NCI-H2171 (cell line): ENCODE measurements at regions not wholly inside any gene's neighbourhood (a gene's known extent, or its start where the extent isn't known, plus 50 kb on each side); places are given as distances from the start of the nearest gene placed in this dataset.
"Not testable (repeated sequence)": the region's sequence is repeated elsewhere in the genome, so short reads cannot be mapped to it uniquely, and the experiment has no call there.

ENCODE experiments used
- DNase-seq: peaks from one replicate; lab custom pipeline; 2025; lab: John Stamatoyannopoulos, UW

DNA sequence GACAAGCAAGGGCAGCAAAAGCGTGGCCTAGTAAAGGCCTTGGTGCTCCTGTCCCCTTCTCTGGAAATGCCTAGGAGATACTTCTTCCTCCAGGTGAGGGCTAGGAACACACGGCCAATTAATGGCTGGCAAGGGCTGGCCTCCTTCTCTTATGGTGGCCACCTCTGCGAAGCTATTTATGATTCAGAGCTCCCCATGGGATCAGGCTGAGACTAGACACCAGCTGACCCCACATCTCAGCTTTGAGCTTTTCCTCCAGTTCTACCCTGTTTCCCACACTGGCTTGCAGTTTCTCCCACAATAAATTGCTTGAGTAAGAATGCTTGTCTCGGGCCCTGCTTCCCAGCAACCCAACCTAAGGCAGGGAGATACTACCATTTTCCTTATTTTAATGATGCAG lies 53.7 kb downstream of the CAMK2N1 start:
- DNase-seq, result no peak

DNA sequence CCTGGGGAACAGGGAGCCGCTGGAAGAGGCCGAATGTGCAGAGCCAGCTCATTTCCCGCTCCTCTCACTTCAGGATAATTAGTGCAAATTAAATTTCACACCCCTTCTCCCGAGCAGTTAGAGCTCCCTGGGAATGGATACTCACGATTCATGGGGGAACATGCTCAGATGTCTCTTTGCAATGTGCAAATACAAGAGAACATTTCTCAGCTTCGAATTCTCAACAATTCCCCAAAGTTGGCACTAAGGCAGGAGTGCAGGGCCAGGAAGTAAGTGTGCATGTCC lies 54.9 kb downstream of the CAMK2N1 start:
- DNase-seq, result no peak

DNA sequence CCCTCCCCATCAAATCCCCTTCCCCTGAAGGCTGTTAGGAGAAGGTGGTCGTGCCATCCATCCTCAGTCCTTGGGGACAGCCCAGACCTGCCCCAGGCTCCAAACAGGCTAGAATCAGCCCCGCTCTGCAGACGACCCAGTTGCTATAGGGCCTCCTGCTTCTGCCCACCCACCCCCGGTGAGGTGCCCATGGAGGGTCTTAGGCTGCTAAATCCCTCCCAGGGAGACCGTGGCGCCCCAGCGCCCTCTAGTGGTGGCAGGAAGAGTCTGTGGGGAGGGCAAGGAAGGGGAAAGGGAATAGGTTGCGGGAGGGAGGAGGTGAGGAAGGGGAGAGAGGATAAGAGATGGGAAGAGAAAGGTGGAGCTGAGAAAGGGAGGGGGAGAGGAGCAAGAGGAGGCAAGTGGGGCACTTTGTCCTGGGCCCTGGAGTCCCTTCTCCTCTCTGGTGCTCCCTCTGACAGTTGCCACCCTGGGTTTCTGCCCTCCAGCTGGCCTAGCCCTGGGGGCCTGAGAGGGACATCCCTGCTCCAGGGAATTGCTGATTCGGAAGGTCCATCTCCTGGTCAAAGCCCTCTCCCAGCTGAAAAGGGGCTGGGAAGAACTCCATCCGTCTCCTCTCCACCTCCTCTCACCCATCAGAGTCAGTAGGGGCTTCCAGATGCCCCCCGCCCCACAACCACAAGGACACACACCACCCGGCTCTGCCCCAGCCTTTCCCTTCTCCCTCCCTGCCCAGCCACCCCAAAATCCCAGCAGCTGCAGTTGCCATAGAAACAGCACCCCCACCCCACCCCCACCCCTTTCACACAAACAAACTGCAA lies 55.4 kb downstream of the CAMK2N1 start:
- no peak for DNase-seq

DNA sequence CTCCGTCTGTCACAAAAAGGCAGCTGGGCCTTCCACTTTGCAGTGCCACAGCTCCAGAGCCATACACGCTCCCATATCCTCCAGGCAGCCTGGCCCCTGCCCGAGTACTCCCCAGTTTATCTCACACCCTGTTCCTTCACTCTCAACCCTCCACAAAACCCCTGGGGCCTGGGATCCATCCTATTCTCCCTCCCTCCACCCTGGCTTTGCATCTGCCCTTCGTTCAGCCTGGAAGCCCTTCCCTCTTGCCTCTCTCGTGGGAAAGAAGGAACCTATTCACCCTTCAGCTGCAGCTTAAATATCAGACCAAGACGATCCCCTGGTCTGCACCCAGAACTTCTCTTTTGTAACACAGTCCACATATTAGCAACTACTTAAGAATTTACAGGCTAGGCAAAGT lies 56.7 kb downstream of the CAMK2N1 start:
- DNase-seq, result no peak

DNA sequence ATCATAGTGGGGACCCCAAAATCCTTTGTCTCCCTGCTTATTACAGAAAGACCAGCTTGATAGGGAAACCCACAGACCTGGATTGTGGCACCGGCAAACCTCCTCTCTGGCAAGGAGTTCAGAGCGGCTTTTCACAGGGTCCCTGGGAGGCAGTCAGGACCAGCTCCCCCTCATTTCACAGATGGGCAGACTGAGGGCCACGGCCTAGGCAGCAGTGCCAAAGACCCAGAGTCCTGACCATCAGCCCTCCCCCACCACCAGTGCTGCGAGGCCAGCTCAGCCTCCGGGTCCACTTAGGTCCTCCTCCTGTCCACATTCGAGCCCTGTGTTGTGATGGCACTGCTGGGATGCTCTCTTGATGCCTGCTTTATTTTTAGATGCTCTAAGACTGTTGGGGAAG lies 57.2 kb downstream of the CAMK2N1 start:
- DNase-seq, result no peak

DNA sequence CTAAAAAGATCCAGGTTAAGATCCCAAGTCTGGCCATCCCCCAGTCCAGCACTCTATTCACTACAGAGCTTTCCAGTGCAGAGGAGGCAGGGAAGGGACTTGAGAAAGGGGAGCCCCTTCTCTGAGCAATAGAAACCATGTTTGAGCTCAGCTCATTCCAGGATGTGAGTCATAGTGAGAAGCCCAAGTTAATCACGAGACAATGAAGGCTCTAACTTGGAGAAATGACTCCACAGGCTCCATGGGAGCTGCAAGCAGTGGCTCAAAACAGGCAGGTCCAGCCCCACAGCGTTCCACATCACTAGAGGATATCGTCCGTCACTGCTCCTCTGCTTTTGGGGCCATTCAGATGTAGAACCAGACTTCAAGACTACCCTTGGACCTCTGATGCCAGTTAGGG lies 59.1 kb downstream of the CAMK2N1 start:
- no peak for DNase-seq

DNA sequence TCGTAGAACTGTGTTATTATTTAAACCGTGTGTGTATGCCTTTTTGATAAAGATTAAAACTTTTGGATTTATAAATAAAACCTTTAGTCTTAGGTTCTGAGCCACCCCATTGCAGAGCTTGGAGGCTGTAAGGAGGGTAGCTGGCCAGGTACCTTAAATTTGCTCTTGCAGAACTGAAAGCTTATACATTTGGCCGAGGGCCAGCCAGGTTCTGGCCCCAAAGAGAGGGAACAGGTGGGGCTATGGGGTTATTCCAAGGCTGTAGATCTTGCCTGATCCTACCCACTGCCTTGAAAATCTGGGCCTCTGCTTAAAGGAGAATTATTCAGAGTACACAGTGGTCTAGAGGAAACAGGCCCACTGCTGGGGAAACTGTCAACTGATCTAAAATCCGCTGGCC lies 59.6 kb downstream of the CAMK2N1 start:
- no peak for DNase-seq

DNA sequence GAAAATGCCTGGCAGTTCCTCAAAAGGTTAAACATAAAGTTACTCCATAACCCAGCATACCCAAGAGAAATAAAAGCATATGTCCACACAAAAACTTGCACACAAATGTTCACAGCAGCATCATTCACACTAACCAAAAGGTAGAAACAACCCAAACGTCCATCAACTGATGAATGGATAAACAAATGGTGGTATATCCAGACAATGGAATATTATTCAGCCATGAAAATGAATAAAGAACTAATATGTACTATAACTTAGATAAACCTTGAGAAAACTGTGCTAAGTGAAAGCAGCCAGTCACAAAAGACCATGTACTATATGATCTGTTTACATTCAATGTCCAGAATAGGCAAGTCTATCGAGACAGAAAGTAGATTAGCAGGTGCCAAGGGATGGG lies 60.4 kb downstream of the CAMK2N1 start:
- DNase-seq, result no peak

DNA sequence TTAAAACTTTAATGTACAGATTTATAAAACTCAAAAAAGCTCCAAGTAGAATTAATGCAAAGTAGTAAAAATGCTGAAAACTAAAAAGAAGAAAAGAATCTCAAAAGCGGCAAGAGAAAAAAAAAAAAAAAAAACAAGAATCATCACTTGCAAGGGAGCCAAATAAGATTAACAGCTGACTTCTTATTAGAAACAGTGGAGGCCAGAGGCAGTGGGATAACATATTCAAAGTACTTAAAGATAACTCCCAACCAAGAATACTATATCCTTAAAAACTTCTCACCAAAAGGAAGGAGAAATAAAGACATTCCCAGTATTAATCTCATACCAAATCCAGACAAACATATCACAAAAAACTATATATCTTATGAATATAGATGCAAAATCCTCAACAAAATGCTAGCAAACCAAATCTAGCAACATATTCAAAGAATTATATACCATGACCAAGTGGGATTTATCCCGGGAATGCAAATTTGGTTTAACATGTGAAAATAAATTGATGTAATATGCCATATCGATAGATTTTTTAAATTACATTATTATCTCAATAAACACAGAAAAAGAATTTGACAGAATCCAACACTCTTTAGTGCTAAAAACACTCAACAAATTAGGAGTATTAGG lies 62.7 kb downstream of the CAMK2N1 start:
- DNase-seq, result no peak

DNA sequence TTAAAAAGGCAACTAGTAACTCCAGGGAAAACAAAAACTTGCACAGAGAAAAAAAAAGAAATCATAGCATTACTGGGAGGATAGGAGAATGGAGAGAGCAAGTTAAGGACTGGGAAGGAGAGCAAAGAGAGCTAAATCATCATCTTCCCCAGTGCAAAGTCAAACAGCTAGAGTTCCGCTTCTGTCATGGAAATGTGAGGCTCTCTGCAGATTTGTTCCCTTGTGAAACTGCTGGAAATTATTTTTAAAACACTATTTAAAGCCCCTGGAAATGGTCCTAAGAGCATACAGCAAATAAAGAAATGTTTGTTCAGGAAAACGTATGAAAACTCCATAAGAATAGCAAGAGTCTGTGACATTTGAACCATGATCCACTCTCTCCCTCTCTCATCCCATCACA lies 64.6 kb downstream of the CAMK2N1 start:
- DNase-seq, result no peak

DNA sequence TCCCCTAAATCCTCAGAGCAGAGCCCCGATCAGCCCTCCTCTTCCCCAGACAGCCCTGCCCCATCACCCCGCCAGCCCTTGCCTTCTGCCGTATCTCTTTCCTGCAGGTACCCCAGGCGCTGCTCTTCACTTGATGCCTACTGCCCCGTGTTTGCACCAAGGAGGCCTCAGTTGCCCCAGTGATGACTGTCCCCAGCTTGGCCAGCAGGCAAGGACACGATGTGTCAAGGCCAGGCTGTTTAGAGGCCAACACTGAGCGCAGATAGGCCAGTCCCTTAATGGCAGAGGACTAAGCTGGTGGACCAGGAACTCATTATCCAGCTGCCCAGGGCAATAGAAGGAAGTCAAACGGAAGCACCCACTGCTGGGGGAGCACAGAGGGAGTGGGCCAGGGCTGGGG lies 68.4 kb downstream of the CAMK2N1 start:
- DNase-seq, result no peak

DNA sequence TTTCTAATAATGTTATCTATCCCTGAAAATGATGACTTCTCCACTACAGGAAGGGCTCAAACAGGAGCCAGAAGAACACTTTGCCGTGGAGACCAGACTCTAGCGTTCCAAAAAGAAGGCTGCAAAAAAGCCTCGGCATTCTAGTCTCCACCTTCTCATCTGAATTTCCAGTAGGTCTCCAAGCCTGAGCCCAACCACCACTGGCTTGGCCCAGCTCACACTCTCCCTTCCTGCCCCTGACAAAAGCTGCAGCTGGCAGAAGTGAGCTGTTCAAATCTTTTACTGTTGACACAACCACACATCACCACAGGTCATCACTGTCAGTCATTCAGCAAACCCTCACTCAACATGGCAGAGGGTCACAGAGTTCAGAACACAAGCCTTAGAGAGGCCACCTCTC lies 69.3 kb downstream of the CAMK2N1 start:
- DNase-seq, result no peak

DNA sequence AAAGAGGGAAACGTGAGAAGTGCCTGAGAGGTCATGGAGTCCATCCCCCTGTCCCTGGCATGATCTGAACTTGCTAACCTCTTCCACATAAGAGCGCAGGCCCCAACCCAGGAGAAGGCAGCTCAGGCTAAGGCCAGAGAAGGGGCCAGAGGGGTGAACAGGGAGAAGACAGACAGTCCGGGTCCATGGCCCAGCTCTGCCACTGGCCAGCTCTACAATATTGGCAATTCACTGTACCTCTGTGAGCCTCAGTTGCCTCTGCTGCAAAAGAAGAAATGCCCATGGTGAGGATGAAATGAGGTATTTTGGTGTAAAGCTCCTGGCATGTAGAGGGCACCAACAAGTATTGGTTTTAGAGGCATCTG lies 72.3 kb downstream of the CAMK2N1 start:
- DNase-seq, result no peak

DNA sequence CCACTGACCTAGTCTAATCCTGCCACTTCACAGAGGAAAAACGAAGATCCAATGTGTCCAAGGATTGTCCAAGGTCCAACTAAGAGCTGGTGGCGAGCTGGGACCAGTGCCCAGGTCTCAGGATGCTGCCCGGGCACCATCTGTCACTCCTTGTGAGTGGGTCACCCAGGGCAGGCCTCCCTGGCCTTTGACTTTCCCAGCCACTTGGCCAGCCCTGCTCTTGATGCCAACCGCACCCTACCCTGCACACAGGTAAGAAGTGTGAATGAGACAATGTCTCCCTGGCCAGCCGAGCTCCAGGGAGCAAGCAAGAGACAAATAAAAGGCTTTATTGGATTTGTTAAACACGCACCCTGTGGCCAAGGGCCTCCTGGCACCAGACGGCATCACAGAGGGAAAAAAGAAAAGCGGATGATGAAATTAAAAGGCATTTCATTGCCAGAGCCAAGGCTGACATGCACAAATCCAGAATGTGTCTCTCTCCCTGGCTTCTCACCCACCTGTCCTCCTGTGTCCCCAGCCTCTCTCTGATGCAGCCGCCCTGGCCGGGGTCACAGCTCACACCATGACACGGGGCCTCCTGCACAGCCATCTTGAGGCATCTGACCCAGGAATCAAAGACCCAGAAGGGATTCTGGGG lies 72.8 kb downstream of the CAMK2N1 start:
- no peak for DNase-seq

DNA sequence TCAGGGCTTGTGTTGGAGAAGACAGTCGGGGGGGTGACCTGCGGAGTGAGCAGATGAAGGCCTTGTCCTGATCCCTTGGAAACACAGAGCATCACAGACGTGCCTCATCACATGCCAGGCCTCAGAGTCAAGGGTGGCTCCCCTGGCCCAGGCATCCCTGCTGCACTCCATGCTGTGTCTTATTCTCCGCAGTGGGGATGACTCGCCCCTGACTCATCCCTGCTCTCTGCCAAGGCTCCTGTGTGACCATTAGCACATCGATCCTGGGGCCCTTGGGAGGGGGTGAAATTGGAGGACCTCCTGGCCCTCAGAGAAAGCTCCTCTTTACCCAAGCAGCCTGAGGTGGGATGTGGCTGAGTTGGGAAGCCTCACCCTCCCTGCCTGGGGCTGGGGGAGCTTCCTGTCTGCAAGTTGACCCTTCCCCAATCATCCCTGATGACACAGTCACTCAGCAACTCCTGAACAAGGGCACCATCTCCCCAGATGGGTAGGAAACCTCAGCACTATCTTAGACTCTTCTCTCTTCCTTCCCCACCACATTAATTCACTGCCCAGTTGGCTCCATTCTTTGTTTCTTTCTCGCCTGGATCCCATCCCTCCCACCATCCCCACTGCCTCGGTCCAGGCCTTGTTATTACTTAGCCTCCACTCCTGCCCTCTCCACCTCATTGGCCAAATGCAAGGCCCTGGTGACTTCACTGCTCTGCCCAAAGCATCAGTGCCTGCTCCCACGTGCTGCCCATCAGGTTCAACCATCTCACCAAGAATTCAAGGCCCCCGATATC lies 74.6 kb downstream of the CAMK2N1 start:
- DNase-seq, result no peak

DNA sequence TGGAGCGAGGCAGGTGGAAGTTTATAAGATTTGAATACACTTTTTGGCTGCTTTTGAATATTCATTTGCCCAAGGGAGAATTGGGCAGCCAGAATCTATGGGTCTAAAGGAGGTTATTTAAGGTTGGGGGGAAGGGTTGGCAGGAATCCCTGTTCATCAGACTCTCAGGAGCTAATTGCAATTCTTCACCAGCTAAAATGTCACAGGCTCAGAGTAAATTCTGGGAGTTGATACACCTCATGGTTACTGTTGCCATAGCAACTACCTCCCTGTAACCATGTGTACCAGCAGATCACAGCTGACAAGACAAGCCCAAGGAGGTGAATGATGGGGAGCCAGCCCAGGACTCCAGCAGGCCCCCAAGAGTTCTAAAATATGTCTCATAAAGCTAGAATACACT lies 75.5 kb downstream of the CAMK2N1 start:
- DNase-seq, result peak; percentile 12

DNA sequence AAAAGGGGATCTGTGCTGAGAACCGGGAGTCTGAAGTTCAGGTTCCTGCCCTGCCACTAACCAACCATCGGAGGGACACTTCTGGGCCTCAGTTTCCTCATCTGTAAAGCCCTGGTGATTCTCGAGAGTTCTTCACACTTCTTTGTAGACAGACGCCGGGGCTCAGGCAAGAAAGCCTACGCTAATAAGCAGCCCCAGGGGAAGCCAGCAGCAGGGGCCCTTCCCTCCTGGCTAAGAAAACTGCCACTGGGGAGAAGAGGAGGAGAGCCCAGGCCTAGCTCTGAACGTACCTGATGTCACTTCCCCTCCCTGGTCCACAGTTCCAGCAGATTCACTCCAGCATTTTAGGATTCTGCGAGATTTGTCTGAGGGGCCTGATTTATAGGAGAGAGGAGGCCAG lies 76.0 kb downstream of the CAMK2N1 start:
- DNase-seq, result no peak

DNA sequence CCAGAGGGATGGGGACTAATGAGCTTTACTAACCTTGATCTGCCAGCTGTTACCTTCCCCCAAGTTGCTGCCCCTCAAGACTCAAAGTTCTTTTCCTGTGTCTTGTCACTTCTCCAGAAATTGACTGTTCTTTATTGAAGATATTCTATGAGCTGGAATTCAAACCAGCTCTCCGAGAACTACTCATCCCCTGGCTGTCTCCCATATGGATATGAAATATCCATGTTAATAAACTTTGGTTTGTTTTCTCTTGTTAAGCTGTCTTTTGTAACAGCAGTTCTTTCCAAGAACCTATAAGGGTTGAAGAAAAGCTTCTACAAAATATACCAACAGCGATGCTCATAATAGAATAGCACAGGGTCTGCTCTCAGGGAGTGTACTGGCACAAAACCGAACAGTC lies 77.0 kb downstream of the CAMK2N1 start:
- DNase-seq, result no peak

DNA sequence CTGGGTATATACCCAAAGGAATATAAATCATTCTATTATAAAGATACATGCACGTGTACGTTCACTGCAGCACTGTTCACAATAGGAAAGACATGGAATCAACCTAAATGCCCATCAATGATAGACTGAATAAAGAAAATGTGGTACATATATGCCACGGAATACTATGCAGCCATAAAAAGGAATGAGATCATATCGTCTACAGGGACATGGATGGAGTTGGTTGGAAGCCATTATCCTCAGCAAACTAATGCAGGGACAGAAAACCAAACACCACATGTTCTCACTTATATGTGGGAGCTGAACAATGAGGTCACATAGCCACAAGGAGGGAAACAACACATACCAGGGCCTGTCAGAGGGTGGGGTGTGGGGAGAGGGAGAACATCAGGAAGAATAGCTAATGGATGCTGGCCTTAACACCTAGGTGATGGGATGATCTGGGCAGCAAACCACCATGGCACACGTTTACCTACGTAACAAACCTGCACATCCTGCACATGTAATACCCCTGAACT lies 77.8 kb downstream of the CAMK2N1 start:
- not testable (repeated sequence) for DNase-seq

DNA sequence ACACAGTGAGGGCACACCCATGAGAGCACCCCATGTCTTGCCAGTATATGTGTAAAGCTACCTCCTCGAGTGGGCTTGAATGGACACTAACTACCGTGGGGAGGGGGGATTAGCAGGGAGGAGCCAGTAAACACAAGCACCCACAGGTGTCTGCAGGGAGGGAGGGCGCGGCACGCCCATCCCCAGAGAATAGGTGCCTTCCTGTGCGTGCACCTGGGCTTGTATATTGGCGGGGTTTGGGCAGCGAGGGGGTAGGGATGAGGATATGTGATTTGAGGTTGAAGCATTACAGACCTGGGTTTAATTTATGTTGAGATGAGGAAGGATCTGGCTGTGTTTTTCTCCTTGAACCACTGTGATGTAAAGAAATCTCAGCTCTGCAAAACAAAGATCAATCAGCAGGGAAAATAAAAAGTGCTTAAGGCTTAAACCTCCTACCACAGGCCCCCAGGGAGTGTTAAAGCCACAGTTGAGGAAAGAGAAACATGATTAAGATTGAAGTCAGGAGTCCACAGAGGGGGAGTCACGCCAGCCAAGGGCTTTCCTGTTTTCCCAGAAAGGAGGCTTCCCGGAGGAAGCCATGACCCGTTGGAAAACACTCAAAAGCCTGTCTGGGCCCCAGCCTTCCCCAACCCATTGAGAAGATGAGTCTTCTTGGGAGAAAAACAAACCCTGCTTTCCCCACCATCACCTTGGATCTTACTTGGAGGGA lies 80.0 kb downstream of the CAMK2N1 start:
- no peak for DNase-seq

DNA sequence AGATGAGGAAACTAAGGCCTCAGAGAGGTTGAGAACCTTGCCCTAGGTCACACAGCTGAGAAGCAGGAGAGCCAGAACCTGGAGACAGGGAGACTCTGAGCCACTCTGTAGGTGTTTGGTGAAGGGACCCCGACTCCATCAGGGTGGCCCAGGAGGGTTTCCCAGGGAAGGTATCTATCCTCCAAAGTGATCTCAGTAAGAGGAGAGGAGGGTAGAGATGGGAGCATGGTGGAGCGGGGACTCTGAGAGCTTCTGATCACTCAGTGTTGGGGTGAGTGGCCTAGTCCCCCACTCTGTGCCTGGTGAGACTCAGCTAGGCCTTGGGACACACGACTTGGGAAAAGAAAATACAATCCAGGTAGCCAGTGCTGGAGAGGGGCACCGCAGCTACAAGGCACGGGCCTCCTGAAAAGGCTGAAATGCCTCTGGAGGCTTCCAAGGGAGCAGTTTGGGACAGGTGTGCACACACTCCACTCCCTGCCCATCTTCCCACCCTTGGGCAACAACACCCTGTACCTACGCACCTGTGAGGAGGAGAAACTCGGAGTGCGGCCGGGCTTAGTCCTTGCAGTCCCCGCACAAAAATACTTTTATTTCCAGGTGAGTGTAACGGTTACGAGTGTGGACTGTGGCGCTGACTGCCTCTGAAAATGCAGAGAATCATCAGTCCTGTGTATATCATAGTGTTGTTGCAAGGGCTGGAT lies 80.8 kb downstream of the CAMK2N1 start:
- no peak for DNase-seq
